Colonic mucosa (tissue), 4 donors: ENCODE measurements at regions not wholly inside any gene's neighbourhood (a gene's known extent, or its start where the extent isn't known, plus 50 kb on each side); places are given as distances from the start of the nearest gene placed in this dataset.

Experiments used
- DNase-seq: peaks from one replicate; pipeline ENCODE4 v3.0.0-alpha.2; 2020
- H3K27ac ChIP-seq: fragments of 200-600 bp; one replicate; pipeline ENCODE4 v1.8.0; 2021
- H3K27me3 ChIP-seq: fragments of 200-600 bp; one replicate; pipeline ENCODE4 v1.8.0; 2021
- H3K36me3 ChIP-seq: fragments of 200-600 bp; one replicate; pipeline ENCODE4 v1.8.0; 2021
- H3K4me1 ChIP-seq: fragments of 200-600 bp; one replicate; pipeline ENCODE4 v1.8.0; 2021; ENCODE audit warnings: mild to moderate bottlenecking
- H3K4me3 ChIP-seq: fragments of 200-600 bp; one replicate; pipeline ENCODE4 v1.8.0; 2021
- H3K9ac ChIP-seq, 2 donors: one replicate each; pipeline ENCODE4 v1.7.0; 2013; ENCODE audit warnings: control low read depth in 2 of 2, low read depth in 2 of 2, low read length in 2 of 2
- H3K9me3 ChIP-seq: fragments of 200-600 bp; one replicate; pipeline ENCODE4 v1.8.0; 2021
- CTCF ChIP-seq: fragments of 200-600 bp; IDR thresholded peaks from one replicate; pipeline ENCODE4 v1.8.0; 2022; ENCODE audit warnings: antibody characterized with exemption, mild to moderate bottlenecking
- intact Hi-C: fragments of 100-400 bp; cut with DNase I; formaldehyde crosslinking; loops from one replicate; pipeline ENCODE4 v1.14.1; 2022
- donor health status: healthy.
- donor health status: DM: no; HTN: no; CAD: no.
- donor health status: DM: no; HTN: no; CAD: no.

GRCh38 chr20:40280616-40281015 is 408.4 kb downstream of the MAFB start:
- H3K4me1 ChIP-seq: no peaks in the 10 kb centered on the region
- no peak overlapping the region for H3K4me3 ChIP-seq
- no peak overlapping the region for H3K27ac ChIP-seq
- no peaks in the 10 kb centered on the region for H3K27me3 ChIP-seq
- intact Hi-C loops: no loop called here
- H3K9me3 ChIP-seq: no peaks in the 10 kb centered on the region
- H3K36me3 ChIP-seq: no peaks in the 10 kb centered on the region
- H3K9ac ChIP-seq: no peak overlapping the region
- DNase-seq: no peak
- TF ChIP-seq CTCF: no peak

GRCh38 chr20:40279390-40279789 is 409.6 kb downstream of the MAFB start:
- no peak for TF ChIP-seq CTCF
- H3K9me3 ChIP-seq: no peaks in the 10 kb centered on the region
- peak overlapping the region; percentile 47 for H3K27ac ChIP-seq
- no peak overlapping the region for H3K4me3 ChIP-seq
- H3K4me1 ChIP-seq: no peaks in the 10 kb centered on the region
- H3K27me3 ChIP-seq: no peaks in the 10 kb centered on the region
- H3K36me3 ChIP-seq: no peaks in the 10 kb centered on the region
- intact Hi-C loops: no loop called here
- H3K9ac ChIP-seq: no peak overlapping the region
- DNase-seq: peak; percentile 27

- Histone ChIP-seq H3K27ac (peak overlapping the region; percentile 47), H3K4me1 (no peaks in the 10 kb centered on the region), H3K9ac (no peak overlapping the region), H3K4me3 (no peak overlapping the region), H3K9me3 (no peaks in the 10 kb centered on the region), H3K36me3 (no peaks in the 10 kb centered on the region), H3K27me3 (no peaks in the 10 kb centered on the region)
- intact Hi-C loops: no loop called here
- DNase-seq: no peak
- no peak for TF ChIP-seq CTCF
Measured at GRCh38 chr20:40278673-40279072, 410.4 kb downstream of the MAFB start.

- Histone ChIP-seq H3K4me3 (no peak overlapping the region), H3K36me3 (no peaks in the 10 kb centered on the region), H3K27ac (no peak overlapping the region), H3K4me1 (no peaks in the 10 kb centered on the region), H3K9me3 (no peaks in the 10 kb centered on the region), H3K27me3 (no peaks in the 10 kb centered on the region), H3K9ac (no peak overlapping the region)
- no peak for DNase-seq
- TF ChIP-seq CTCF: no peak
- intact Hi-C loops: no loop called here
Measured at GRCh38 chr20:40276301-40276700, 412.7 kb downstream of the MAFB start.

- intact Hi-C loops: no loop called here
- TF ChIP-seq CTCF: no peak
- no peaks in the 10 kb centered on the region for H3K27me3 ChIP-seq
- no peaks in the 10 kb centered on the region for H3K4me1 ChIP-seq
- no peaks in the 10 kb centered on the region for H3K36me3 ChIP-seq
- H3K4me3 ChIP-seq: no peak overlapping the region
- H3K9me3 ChIP-seq: no peaks in the 10 kb centered on the region
- H3K27ac ChIP-seq: no peak overlapping the region
- DNase-seq: no peak
- H3K9ac ChIP-seq: no peak overlapping the region
Measured at GRCh38 chr20:40275738-40276137, 413.3 kb downstream of the MAFB start.
